ENCODE measurements at regions not wholly inside any gene's neighbourhood (a gene's known extent, or its start where the extent isn't known, plus 50 kb on each side); places are given as distances from the start of the nearest gene placed in this dataset.

DNA sequence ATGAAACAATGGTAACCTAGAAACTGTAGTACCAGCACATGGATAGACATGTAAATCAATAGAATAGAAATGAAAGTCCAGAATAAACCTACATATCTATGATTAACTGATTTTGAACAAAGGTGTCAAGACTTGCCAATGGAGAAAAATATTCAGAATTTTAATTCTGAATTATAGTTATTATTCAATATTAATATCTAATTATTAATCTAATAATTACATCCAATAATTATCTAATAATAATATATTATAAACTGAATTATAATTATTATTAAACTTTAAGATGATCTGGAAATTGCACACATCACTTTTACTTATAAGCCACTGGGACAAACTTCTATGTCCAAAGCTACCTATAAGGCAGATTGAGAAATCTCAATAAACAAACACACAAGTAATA is 1365.2 kb upstream of the ADGRL3 start:
- TF ChIP-seq POLR2AphosphoS5 (IDR thresholded peaks at IDR 0.05), result no peak
- no peak for TF ChIP-seq CTCF (IDR thresholded peaks at IDR 0.05)
- no peak for TF ChIP-seq POLR2A (IDR thresholded peaks at IDR 0.05)
